GM12892 (cell line): ENCODE measurements at regions not wholly inside any gene's neighbourhood (a gene's known extent, or its start where the extent isn't known, plus 50 kb on each side); places are given as distances from the start of the nearest gene placed in this dataset.
"Not testable (repeated sequence)": the region's sequence is repeated elsewhere in the genome, so short reads cannot be mapped to it uniquely, and the experiment has no call there.

Source experiments
- POLR2A ChIP-seq: IDR thresholded peaks from 2 replicates; pipeline ENCODE4 v1.6.1; 2011; ENCODE audit warnings: low read depth, low read length, control low read depth
- TAF1 ChIP-seq: IDR thresholded peaks from 2 replicates; pipeline ENCODE4 v1.6.1; 2011; ENCODE audit warnings: low read depth, mild to moderate bottlenecking, control low read depth, low read length, borderline replicate concordance

DNA sequence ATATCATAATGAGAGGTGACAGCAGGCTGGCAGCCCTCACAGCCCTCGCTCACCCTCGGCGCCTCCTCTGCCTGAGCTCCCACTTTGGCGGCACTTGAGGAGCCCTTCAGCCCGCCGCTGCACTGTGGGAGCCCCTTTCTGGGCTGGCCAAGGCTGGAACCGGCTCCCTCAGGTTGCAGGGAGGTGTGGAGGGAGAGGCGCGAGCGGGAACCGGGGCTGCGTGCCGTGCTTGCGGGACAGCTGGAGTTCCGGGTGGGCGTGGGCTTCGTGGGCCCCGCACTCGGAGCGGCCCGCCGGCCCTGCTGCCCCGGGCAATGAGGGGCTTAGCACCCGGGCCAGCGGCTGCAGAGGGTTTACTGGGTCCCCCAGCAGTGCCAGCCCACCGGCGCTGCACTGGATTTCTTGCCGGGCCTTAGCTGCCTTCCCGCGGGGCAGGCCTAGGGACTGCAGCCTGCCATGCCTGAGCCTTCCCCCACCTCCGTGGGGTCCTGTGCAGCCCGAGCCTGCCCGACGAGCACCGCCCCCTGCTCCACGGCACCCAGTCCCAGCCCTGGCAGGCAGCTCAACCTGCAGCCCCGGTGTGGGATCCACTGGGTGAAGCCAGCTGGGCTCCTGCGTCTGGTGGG lies 147.7 kb downstream of the TLR4 start:
- TF ChIP-seq POLR2A, TAF1: not testable (repeated sequence)
